ENCODE measurements at regions not wholly inside any gene's neighbourhood (a gene's known extent, or its start where the extent isn't known, plus 50 kb on each side); places are given as distances from the start of the nearest gene placed in this dataset.

DNA sequence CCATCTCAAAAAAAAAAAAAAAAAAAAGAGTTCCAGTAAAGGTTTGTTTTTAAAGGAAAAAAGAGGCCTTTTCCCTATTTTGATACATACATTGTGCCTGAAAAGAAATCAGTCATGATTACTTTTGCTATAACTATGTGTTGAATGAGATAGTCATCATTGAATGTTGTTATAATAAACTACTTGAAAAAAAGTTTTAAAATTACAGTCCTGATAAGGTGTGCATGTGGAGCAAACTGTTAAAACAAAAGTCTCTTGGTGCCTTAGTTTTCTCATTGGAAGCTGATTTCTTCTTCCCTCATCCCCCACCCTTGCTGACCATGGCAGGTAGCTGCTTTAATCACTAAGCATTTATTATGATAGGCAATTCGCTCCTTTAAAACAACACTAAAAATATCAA is 172.3 kb upstream of the TBCA start:
- no peak for DNase-seq

DNA sequence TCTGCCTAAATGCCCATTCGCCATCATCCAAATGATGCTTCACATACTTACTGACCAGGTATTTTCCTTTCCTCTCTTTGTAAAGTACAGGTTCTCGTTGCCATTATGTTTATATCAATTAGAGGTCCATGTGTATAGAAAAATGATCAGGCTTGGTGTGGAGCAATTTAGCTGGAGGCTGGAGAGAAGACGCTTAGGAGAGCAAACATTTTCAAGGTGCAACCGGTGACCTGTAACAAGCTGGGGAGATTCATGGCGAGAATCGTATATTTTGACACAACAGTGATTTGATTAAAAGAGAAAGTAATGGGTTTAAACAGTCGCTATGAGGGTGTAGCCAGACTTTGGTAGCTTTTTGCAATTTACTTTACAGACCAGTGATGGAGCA is 170.9 kb upstream of the TBCA start:
- DNase-seq = no peak

DNA sequence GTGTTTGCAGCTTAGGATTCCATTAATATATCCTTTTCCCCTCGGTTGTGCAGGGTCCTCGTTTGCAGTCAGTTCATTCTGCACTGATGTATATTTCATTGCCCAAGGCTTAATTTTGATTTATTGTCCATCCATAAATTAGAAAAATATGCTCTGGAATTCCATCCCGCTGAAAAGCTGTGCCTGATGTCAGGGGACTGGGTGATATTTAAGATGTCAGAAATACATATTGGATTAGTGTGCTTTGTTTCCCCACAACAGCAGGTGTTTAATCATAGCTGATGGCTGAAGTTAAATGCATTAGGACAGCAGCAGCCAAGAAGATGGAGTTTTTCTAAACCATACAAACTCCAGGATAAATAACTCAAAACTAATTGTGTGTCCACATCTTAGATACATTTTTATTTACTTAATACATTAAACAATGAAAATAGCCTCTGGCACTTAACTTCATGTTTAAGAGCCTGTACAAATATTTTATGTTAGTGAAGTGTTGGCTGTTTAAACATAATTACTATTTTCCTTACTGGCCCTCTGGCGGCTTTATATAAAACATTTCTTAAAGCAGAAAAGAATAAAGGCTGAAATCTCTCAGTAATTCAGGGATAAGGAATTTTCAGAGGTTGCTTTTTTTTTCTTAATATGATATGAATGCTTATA is 170.4 kb upstream of the TBCA start:
- DNase-seq = no peak

DNA sequence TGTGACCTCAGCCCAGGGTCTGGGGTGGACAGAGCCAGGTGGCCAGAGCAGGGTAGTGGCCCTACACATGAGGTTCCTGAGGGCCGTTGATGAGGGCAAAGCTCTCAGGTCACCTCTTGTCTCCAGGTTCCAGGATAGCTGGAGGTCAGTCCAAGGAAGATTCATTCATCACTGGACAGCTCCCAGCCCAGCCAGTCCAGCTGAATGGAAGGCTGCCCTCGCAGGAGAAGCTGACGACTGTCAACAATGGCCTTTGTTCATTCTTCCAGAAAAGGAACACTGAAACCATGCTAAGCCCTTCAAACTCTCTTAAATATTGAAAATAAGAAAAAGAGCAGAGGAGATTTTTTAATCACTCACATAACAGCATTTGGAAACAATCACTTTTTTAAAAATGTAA is 169.7 kb upstream of the TBCA start:
- DNase-seq = no peak

DNA sequence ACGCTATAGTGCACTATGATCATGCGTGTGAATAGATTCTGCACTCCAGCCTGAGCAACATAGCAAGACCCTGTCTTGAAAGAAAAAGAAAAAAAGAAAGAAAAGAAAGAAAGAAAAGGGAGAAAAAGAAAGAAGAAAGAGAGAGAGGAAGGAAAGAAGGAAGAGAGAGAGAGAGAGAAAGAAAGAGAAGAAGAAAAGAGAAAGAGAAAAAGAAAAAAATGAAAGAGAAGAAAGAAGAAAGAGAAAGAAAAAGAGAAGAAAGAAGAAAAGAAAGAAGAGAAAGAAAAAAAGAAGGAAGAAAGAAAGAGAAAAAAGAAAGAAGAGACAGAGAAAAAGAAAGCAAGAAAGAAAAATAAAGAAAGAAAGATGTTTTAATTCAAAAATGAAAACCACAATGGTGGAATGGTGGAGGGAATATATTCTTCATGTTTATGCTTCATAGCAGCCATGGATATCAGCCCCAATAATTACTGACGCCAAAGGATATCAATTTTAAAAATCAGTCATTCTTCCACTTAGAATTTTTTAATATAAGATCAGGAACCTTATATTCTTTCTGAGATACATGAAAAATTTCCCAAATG is 168.7 kb upstream of the TBCA start:
- no peak for DNase-seq

DNA sequence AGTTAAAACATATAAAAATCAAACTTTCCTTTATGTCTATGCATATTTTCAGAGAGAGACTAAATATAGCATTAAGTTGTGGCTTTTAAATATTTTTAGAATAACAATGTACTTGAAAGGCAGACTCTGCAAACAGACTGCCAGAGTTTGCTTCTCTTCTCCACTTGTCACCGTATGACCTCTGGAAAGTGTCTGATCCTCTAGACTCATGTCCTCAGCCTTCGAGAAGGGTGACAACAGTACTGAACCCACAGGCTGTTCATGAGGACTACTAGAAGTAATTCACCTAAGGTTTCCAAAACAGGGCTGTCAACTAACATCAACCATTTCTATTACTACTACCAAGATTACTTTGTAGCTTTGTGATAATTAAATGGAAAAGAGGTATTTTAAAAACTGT is 167.7 kb upstream of the TBCA start:
- no peak for DNase-seq

DNA sequence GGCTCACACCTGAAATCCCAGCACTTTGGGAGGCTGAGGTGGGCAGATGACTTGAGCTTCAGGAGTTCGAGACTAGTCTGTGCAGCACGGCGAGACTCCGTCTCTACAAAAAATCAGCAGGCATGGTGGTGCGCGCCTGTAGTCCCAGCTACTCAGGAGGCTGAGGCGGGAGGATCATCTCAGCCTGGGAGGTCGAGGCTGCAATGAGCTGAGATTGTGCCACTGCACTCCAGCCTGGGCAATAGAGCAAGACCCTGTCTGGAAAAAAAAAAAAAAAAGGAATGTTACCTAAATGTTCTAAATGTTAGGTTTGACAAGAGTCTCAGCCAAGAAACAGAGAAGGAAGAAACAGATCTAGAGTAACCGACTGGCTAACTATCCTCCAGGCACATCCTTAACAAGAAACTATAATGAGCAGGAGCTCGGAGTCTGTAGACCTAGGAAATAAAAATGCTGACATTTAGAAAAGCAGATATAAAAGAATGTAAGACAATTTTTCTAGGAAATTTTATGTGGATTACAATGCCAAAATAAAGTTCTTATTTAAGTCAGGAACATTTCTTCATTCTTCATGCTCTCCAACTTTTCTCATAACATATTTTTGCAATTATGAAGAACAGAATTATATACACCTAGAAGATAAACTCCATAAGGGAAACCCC is 166.6 kb upstream of the TBCA start:
- no peak for DNase-seq

DNA sequence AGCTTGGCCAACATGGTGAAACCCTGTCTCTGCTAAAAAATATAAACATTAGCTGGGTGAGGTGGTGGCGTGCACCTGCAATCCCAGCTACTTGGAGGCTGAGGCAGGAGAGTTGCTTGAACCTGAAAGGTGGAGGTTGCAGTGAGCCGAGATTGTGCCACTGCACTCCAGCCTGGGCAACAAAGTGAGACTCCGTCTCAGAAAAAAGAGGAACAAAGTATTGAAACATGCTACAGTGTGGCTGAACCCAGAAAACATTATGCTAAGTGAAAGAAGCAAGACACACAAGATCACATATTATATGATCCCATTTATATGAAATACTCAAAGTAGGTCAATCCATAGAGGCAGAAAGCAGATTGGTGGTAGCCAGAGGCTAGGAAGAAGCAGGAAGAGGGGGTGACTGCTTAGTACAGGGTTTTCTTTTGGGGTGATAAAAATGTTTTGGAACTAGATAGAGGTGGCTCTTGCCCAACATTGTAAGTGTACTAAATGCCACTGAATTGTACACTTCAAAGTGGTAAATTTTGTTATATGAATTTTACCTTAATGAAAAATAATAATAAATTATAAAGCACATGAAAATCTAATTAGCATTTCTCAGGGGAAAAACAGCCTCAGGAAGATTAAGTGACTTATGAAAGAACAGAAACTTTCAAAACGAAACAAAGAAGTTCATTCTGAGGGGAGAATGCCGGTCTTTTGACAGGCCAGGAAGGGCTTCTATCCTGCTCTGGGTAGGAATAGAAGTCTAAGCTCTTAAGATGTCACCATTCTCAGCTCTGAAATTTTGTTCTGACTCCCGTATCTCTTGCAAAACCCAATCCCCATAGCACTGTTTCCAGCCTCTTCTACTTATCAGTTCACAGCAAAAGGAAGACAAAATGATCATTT is 161.1 kb upstream of the TBCA start:
- no peak for DNase-seq

DNA sequence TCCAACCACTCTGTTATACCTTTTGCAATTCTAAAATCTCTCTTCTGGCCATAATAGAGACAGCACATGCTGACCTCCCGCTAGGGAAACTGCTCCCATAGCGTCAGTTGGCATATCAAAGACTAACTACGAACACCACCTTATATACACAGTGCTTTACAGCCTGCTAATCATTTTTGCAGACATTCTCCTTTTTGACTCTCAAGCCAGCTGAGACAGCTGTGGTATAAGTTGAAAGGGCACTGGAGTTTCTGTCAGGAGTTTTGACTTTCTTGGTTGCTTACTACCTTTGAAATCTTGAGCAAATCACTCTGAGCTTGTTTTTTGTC is 160.2 kb upstream of the TBCA start:
- DNase-seq = peak in 1 of 6 experiments; percentile 42

DNA sequence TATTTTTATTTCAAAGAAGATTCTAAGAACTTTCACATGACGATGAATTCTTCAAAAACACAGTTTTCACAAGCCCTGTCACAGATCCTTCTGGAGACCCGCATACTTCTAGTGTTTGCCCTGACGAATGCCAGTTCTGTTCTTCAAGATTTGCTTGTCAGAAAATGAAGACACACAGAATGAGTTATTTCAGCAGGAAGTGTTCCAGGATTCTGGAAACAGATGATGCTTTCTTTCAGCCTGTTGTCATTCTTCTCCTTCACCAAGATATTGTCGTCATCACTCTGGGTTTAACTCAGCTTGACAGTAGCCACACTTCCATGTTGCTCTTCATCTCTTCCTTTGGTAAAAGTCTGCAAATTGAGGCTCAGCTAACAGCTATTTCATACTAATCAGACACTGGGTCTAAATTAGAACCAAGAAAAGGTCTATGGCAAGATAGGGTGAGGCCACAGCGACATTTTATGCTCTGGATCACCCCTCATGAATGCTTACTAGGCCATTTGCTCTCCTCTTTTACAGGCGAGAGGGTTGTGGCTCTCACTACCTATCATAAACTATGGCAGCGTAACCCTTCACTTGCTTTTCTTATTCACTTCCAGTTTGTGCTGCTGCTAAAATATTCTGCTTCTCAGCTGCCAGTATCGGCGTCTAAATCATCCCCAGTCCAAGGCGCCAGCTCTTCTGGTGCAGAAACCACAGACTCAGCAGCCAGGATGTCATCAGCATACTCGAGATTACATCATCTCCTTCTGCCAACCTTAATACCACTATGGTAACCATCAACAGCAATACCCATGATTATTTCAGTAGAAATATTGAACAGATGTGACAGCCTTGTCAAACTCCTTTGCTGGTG is 159.6 kb upstream of the TBCA start:
- DNase-seq = peak in 3 of 6 experiments; percentile 4 to 42 (median 31)

DNA sequence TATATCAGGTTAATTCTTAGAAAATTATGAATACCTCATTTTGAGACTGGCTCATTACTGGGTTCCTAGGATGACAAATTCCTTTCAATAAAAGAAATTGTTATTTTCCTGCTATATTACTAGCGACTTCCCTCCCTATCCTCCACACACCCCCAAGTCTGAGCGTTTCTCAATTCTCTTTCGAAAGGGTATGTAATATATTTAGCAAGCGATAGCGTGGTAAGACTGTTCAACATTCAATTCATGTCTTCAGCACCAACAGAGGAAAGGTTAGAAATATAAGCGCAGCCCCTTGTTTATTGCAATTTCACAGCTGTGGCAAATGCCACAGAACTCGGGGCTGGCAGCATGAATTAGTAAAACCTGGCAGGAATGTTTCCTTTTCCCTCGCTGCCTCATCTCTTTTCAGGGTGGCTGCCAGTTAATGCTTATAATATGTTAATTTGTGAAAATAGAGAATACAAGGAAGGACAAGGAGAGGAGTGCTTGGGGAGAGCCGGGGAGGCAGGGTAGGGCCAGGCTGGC is 152.7 kb upstream of the TBCA start:
- no peak for DNase-seq

DNA sequence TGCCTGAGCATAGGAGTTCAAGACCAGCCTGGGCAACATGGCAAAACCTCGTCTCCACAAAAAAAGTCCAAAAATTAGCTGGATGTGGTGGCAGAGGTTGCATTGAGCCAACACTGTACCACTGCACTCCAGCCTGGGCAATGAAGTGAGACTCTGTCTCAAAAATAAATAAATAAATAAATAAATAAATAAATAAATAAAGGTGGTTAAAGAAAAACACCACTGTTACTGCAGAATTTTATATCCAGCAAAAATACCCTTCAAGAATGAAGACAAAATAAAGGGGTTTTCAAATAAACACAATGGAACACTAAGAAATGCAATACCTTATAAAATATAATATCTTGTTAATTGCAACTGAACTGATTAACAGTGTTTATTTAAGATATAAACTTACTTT is 150.2 kb upstream of the TBCA start:
- no peak for DNase-seq

DNA sequence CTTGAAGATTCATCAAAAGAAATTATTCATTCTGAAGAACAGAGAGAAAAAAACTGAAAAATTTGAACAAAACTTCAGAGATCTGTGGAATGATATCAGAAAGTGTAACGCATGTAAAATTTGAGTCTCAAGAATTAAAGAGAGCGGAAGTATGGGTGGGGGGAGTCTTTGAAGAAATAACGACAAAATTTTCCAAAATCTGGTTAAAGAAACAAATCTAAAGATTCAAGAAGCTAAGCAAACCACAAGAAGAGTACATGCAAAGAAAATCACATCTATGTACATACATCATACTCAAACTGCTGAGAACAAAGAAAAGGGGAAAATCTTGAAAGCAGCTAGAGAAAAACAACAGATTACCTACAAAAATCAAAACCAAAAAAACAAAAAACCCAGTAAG is 149.4 kb upstream of the TBCA start:
- DNase-seq = peak in 3 of 6 experiments; percentile 30 to 62 (median 54)

DNA sequence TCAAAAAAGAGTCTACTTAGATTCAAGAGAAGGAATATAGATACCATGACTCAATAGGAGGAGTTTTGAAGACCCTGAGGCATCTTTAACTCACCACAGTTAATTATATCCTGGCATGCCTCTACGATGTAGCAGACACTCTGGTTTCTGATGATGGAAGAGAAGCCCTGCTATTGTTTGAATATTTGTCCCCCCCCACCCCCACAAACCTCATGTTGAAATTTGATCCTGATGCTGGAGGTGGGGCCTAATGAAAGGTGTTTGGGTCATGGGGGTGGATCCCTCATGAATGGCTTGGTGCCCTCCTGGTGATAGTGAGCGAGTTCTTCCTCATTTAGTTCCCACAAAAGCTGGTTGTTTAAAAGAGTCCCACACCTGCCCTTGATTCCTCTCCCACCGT is 147.9 kb upstream of the TBCA start:
- no peak for DNase-seq

DNA sequence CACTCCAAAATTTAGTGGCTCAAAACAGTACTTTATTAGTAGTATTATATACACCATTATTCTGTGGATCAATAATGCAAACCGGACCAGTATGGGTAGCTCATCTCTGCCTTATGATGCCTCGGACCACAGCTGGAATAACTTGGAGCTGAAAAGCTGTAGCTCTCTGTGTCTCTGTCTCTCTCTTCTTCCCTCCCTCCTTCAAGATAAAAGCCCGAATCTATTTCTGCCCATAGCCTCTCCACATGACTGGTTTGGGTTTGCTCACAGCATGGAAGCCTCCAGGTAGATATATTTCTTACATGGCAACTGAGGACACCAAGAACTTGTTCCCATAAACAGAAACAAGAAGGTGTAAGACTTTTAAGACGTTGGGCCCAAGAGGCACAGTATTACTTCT is 147.5 kb upstream of the TBCA start:
- DNase-seq = no peak

DNA sequence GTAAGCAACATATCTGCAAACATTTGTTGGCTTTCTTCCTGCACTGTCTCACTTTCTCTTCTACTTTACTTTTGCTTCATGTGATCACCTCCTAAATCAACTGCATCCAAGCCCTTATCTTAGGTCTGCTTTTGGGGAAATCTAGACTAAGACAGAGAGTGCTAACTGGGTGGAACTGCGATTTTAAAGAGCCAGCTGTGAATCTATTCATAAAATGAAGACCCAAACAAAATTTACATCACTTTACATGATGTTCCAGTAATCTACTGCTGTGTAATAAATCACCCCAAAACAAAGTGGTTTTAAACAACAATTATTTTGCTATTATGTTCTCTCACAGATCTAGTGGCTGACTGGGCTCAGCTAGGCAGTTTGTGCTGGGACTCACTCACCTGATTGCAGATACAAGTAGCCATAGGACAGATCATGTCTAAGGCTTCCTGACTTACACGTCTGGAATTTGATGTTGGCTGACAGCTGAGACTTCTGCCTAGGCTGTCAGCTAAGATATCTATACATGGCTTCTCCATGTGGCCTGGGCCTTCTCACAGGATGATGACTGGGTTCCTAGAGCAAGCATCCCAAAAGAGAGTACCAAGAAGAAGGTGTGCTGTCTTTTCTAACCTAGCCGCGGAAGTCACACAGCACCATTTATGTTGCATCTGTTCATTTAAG is 145.1 kb upstream of the TBCA start:
- no peak for DNase-seq

DNA sequence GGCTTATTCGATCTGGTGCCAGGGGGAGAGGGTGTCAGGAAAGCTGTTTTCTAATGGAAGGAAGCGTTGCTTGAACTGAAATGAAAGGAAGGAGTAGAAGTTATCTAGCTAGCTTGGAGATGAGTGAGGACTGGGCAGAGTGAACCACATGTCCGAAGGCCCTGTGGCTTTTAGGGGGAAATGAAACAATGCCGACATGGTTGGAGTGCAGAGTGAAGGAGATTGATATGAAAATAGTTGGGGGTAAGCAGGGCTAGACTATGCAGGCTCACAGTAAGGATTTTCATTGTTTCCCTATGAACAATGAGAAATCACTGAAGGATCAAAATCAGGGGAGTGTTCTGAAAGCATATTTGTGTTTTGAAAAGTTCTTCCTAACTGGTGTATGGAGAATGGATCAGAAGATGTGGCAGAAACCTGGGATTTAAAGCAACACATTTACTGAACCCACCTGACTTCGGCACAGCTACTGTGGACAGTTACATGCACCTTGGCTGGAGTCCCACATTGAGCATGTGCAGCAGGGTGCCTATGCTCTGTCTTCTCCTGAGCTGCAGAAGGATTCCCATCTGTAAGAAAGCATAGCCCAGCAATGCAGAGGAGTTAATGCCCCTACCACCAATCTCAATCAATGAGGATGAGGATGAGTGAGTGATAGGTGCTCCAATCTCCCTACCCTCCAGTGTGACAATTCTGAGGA is 144.4 kb upstream of the TBCA start:
- DNase-seq = no peak

DNA sequence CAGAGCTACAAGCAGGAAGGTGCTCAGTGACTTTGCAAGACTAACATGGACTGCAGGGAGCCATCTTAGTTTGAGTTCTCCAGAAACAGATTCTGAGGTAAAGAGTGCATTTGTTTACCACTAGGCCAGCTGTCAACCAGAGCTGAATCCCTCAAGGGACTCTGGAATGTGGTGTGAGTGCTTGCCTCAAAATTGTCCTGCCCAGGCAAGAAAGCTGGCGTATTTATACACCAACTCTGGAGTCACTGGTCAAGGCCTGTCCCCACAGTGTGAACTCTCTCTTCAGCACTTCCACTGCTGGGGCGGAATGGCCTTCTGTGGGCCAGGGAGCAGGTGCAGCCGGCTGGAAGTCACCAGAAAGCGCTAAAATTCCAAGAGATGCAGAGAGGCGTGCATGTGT is 139.2 kb upstream of the TBCA start:
- DNase-seq = no peak

DNA sequence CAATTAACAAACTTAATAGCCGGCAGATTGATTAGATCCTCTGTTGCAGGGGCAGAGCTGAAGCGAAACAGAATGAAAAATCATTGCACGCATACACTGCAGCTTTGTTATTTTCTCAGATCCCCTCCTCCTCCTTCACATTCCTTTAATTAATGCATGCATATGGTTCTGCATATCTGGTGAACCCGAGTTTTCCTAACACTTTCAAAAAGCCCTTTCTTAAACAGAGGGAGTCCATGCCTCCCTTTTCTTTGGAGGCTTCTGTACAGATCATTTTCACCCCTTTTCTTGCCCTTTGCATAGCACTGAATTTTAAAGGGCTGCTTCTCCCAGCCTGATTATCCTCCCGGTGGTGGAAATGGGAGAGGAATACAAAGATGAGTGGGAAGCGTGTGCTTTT is 136.6 kb upstream of the TBCA start:
- no peak for DNase-seq

DNA sequence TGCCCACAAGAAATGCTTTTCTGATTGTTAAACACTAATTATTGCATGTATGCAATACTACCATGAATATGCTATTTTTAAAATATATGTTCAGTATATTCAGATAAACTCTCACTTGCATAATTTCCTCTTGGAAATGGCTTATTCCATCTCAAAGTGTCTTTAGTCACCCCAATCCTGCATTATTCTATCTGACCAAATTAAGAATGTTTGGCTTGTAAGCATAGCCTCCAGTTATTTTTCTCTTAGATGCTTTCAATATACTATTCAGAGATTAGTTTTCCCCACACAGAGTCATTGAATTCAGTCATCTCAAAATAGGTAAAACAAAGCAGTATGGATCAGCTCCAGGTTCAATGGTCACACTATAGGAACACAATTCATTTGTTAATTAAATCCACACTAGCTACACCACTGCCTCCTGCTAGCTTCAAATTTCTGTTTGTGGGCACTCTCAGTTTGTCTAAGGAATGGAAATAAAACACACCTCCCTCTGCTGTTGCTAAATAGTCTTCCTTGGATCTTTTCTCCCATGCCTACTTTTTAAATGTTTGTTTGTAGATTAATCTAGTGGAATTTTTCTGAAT is 134.6 kb upstream of the TBCA start:
- DNase-seq = no peak

DNA sequence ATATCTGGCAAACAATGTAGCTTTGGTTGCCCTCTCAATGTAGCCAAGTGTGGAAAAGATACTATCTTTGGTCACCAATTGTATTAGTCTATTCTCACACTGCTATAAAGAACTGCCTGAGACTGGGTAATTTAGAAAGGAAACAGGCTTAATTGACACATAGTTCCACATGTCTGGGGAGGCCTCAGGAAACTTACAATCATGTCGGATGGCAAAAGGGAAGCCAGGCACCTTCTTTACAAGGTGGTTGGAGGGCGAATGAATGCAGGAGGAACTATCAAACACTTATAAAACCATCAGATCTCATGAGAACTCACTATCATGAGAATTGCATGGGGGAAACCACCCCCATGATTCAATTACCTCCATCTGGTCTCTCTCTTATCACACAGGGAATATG is 133.1 kb upstream of the TBCA start:
- no peak for DNase-seq

Data from stimulated activated naive CD4-positive, alpha-beta T cell (primary cell).